AG04450 (cell line): ENCODE measurements at regions not wholly inside any gene's neighbourhood (a gene's known extent, or its start where the extent isn't known, plus 50 kb on each side); places are given as distances from the start of the nearest gene placed in this dataset.
A peak's percentile ranks its signal among the peaks of the same experiment; 100 is the strongest.

Experiments used
- CTCF ChIA-PET: fragments of 300-600, 350-600 bp; formaldehyde crosslinking; extraction: SDS; loops from one replicate; lab custom pipeline; 2022; ENCODE audit warnings: antibody characterized with exemption, inconsistent platforms; lab: Charles Lee
- POLR2A ChIA-PET: fragments of 350-600 bp; formaldehyde crosslinking; extraction: SDS; loops from one replicate; lab custom pipeline; 2021; ENCODE audit warnings: antibody characterized with exemption, inconsistent platforms; lab: Yijun Ruan, JAX
- DNase-seq: peaks from one replicate; pipeline ENCODE4 v3.0.0-alpha.2; 2011; ENCODE audit warnings: low read depth, low spot score
- H3K27ac ChIP-seq: one replicate; pipeline ENCODE4 v1.5.1; 2012; ENCODE audit warnings: low read depth, low read length, control low read depth
- H3K27me3 ChIP-seq: one replicate; pipeline ENCODE4 v1.6.0; 2012; ENCODE audit warnings: low read length; ENCODE audit not compliant: control insufficient read depth, insufficient read depth
- H3K4me3 ChIP-seq: 2 replicates; pipeline ENCODE4 v1.5.1; 2011; ENCODE audit warnings: mild to moderate bottlenecking, low read depth, low read length, control low read depth
- H3K9me3 ChIP-seq: 2 replicates; pipeline ENCODE4 v1.5.1; 2012; ENCODE audit warnings: low read length; ENCODE audit not compliant: control insufficient read depth, insufficient read depth
- TF ChIP-seq, protein P1 (sequence below): IDR thresholded peaks from 2 replicates; pipeline ENCODE4 v1.5.1; 2011; ENCODE audit warnings: low read depth, low read length, control low read depth, inconsistent platforms

DNA sequence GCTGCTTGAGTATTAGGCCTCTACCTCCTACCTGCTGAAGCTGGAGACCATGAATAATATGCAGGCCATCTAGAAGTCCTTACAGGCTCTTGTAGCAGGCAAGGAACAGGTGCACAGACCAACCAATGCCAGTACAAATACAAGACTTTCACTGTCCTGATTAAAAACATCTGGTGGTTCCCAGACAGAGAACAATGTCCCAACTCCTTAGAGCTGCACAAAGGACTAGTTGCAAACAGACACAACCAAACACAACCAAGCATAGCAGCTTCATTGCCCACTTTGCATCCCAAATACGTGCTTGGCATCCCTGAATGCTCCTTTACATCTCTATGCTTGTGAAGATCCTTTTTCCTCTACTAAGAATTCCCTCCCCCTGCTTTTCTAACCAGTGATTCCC lies 98.1 kb upstream of the CXADR start:
- H3K9me3 ChIP-seq, result no peaks in the 10 kb centered on the region
- H3K27me3 ChIP-seq, result no peaks in the 10 kb centered on the region
- TF ChIP-seq, protein P1, sequence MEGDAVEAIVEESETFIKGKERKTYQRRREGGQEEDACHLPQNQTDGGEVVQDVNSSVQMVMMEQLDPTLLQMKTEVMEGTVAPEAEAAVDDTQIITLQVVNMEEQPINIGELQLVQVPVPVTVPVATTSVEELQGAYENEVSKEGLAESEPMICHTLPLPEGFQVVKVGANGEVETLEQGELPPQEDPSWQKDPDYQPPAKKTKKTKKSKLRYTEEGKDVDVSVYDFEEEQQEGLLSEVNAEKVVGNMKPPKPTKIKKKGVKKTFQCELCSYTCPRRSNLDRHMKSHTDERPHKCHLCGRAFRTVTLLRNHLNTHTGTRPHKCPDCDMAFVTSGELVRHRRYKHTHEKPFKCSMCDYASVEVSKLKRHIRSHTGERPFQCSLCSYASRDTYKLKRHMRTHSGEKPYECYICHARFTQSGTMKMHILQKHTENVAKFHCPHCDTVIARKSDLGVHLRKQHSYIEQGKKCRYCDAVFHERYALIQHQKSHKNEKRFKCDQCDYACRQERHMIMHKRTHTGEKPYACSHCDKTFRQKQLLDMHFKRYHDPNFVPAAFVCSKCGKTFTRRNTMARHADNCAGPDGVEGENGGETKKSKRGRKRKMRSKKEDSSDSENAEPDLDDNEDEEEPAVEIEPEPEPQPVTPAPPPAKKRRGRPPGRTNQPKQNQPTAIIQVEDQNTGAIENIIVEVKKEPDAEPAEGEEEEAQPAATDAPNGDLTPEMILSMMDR, result no peak
- CTCF ChIA-PET, result interaction anchor here (1.0 to 3.0 kb wide), 2 partner anchors 25 to 28 kb away, joined by 5 to 16 read pairs; no protein-coding TSS in a partner anchor
- POLR2A ChIA-PET, result no interaction called here
- no peak overlapping the region for H3K4me3 ChIP-seq
- H3K27ac ChIP-seq, result no peak overlapping the region
- DNase-seq, result no peak

DNA sequence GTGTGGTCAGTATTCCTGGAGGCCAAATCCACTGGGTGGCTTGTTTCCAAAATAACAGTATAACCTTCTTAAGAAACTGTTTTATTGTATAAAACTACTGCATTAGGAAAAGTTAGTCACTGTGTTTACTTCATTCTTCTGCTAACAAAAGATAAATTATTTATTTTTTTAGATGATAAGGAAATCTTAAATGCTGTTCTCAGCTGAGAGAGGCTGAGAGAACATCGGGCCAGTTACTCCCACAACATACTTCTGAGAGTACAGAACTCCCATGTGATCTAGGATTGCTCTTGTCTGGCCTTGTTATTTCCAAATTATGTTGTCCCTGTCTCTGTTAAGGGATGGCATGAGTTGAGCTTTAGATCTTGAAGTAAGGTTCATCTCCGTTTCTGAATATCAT lies 96.7 kb upstream of the CXADR start:
- H3K27me3 ChIP-seq, result no peaks in the 10 kb centered on the region
- TF ChIP-seq, protein P1, result no peak
- DNase-seq, result peak; percentile 47
- no peaks in the 10 kb centered on the region for H3K9me3 ChIP-seq
- H3K27ac ChIP-seq, result no peak overlapping the region
- ChIA-PET POLR2A (no interaction called here), CTCF (interaction anchor here (1.1 to 1.6 kb wide), 2 partner anchors 29 to 170 kb away, joined by 3 to 6 read pairs; no protein-coding TSS in a partner anchor)
- H3K4me3 ChIP-seq, result no peak overlapping the region

DNA sequence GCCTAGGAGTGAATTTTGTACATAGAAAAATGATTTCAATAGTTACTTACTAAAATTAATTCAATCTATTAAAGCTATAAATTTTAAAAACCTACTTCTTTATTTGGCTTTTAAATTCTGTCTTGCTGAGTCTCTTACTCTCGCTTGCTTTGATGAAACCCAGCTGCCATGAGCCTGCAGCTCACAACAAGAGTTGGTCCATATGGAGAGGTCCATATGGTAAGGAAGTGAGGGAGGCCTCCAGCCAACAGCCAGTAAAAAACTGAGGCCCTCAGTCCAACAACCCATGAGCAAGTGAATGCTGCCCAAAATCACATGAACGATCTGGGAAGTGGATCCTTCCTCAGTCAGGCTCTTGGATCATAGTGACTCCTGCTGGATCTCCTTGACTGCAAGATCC lies 89.9 kb upstream of the CXADR start:
- CTCF ChIA-PET, result interaction anchor here (1.1 kb wide), 1 partner anchor 163 kb away, joined by 4 read pairs; no protein-coding TSS in a partner anchor
- POLR2A ChIA-PET, result no interaction called here
- no peaks in the 10 kb centered on the region; the same call in 1 of the 2 replicates for H3K9me3 ChIP-seq

DNA sequence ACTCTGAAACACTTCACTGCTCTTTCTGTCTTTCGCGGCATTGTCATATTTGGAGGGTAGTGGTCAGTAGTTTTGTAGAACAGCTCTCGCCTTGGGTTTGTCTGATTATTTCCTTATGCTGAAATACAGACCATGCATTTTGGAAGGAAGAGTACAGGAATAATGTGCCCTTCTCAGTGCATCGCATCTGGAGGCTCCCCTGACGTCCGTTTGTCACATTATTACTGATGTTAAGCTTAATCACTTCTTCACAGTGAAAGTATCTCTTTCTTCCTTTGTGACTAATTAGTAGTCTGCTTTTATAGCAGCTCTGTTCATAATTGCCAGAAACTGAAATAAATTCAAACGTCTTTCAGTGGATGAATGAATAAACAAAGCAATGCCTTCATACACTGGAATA lies 85.7 kb upstream of the CXADR start:
- POLR2A ChIA-PET, result no interaction called here
- Histone ChIP-seq H3K4me3 (no peak overlapping the region), H3K9me3 (no peaks in the 10 kb centered on the region; the same call in 1 of the 2 replicates), H3K27me3 (no peaks in the 10 kb centered on the region), H3K27ac (no peak overlapping the region)
- CTCF ChIA-PET, result no interaction called here
- TF ChIP-seq, protein P1, result no peak
- DNase-seq, result no peak

More for the DNA sequence above, 89.9 kb upstream of the CXADR start:
- Histone ChIP-seq H3K27me3 (no peaks in the 10 kb centered on the region), H3K4me3 (no peak overlapping the region), H3K27ac (no peak overlapping the region)
- DNase-seq, result no peak
- TF ChIP-seq, protein P1, result no peak

DNA sequence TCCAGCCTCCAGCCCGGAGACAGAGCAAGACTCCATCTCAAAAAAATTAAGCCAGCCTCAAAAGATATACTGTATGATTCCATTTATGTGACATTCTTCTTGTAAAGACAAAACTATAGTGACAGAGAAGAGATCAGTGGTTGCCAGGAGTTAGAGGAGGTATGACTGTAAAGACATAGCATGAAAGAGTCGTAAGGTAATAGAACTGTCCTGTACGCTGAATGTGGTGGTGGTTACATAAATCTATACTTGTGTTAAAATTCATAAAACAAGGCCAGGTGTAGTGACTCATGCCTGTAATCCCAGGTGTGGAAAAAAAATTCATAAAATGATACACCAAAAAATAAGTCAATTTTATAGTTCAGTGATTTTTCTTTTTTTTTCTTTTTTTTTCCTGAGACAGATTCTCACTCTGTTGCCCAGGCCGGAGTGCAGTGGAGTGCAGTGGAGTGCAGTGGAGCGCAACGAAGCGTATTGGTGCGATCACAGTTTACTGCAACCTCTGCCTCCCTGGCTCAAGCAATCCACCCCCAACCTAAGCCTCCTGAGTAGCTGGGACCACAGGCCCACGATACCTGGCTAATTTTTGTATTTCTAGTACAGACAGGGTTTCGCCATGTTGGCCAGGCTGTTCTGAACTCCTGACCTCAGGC lies 84.9 kb upstream of the CXADR start:
- Histone ChIP-seq H3K9me3 (no peaks in the 10 kb centered on the region; the same call in 1 of the 2 replicates), H3K4me3 (no peak overlapping the region), H3K27ac (no peak overlapping the region), H3K27me3 (no peaks in the 10 kb centered on the region)
- no peak for DNase-seq
- POLR2A ChIA-PET, result no interaction called here
- TF ChIP-seq, protein P1, result no peak
- CTCF ChIA-PET, result no interaction called here
